Kidney tubule cell (primary cell): ENCODE measurements at regions not wholly inside any gene's neighbourhood (a gene's known extent, or its start where the extent isn't known, plus 50 kb on each side); places are given as distances from the start of the nearest gene placed in this dataset.
"Not testable (repeated sequence)": the region's sequence is repeated elsewhere in the genome, so short reads cannot be mapped to it uniquely, and the experiment has no call there.

Experiments
- DNase-seq: peaks from one replicate; pipeline ENCODE4 v3.0.0-alpha.2; 2018; ENCODE audit warnings: low spot score

DNA sequence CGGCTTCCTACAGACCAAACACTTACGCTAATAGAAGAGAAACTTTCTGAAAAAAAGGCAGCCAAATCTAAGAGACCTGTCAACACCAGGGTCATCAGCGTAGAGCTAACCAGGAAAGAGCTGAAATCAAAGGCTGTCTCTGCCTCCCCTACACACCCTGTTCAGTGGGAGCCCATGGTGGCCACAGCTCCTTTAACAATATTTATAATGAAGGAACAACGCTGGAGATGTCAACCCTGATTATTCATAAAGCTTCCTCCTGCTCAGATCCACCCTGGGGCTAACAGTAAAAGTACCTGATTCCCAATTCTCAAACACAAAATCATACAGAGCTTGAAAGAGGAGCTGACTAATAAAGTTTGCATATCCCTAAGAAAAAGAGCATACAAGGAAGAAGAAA, 133.7 kb downstream of the ANXA2 start:
- DNase-seq = no peak

DNA sequence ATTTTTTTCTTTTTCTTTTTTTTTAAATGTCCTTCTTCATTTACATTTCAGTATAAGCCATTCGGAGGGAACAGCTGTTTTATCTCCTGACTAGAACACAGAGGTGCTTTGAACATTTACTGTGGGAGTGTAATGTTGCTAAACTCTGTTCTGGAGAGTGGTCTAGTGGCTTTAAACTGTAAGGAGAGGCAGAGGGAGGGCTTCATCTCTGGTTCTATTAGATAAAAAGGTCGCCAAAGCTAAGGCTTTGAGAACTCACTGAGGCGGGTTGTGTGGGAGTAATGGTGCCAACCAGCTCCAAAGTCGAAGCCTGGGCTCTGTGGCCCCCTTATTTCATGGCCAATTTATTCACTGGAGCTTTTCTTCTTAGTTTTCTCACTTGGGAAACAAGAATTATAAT, 133.2 kb downstream of the ANXA2 start:
- no peak for DNase-seq

- no peak for DNase-seq
Measured at GRCh38 chr15:60265057-60265456, 132.7 kb downstream of the ANXA2 start.

DNA sequence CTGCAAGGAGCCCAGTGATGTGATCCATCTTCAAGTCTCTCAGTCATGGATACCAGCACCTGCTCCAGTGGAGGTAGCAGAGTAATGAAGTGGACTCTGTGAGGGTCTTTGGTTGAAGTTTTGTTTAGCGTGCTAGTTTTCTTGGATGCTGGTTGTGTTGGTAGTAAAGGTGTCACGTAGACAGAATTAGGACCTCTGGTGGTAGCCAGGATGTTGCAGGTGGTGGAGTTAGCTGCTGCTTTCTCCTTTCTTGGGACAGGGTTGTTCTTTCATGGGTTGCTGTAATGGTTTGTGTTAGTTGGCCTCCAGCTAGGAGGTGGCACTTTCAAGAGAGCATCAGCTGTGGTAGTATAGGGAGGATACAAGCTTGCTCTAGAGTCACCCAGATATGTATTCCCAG, 125.2 kb downstream of the ANXA2 start:
- no peak for DNase-seq

- DNase-seq = no peak
Measured at GRCh38 chr15:60275624-60276023, 122.2 kb downstream of the ANXA2 start.

DNA sequence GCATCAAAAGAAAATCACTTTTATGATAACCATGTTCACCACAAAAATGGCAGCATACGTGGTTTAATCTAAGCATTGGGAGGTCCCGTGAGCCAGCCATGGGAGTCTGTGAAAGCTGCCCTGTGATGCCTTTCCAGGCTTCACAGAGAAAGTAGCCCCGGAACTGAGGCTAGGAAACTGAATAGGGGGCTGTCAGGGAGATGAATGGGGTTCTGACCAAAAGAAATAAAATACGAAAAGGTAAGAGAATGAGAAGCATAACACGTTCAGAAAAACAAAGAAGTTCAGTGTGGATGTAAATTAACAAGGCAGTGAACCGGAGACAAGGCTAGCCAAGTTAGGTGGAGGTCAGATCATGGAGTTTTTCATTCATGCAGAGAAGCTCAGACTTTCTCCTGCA, 118.9 kb downstream of the ANXA2 start:
- no peak for DNase-seq

GRCh38 chr15:60280259-60280658, 117.5 kb downstream of the ANXA2 start:
- DNase-seq = no peak

DNA sequence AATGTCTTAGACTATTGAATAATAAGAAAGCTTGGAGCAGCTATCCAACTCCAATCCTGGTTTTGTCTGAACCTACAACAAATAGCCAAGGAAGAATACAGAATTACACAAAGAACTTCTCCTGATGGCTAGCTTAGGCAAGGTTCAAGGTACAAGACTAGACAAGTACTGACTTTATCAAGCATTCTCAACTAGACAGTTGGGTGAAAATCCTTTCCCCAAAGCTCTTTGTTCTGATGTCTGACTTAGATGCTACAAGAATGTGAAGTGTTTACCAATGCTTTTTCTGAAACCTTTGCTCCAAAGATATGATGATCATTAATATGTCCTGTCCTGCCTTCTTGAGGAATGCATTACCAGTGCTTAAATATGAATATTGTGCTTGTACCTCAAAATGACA, 113.8 kb downstream of the ANXA2 start:
- DNase-seq = no peak

GRCh38 chr15:60295901-60296300, 101.9 kb downstream of the ANXA2 start:
- not testable (repeated sequence) for DNase-seq

DNA sequence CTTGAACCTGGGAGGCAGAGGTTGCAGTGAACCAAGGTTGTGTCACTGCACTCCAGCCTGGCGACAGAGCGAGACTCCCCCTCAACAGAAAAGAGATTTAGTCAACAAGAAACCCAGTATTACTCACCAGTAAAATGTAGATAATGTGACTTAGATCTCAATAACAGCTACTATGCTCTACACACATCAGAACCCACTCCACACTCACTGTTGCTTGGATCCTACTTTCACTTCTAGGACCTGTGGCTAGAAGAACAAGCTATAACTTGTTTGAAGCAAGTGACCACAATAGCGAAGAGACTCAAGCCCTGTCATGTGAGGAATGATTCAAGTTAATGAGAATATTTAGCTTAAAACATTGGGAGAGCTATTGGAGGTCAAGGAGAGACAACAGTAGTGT, 100.7 kb downstream of the ANXA2 start:
- DNase-seq = no peak
